VCaP (cell line): ENCODE measurements at regions not wholly inside any gene's neighbourhood (a gene's known extent, or its start where the extent isn't known, plus 50 kb on each side); places are given as distances from the start of the nearest gene placed in this dataset.

Experiments used
- H3K27ac ChIP-seq: fragments of 450-650 bp; 2 replicates; pipeline ENCODE4 v1.5.1; 2017
- TF ChIP-seq, protein P1 (sequence below): fragments of 450-650 bp; conservative IDR thresholded peaks from 2 replicates; pipeline ENCODE4 v1.5.1; 2017; ENCODE audit warnings: mild to moderate bottlenecking, moderate library complexity

DNA sequence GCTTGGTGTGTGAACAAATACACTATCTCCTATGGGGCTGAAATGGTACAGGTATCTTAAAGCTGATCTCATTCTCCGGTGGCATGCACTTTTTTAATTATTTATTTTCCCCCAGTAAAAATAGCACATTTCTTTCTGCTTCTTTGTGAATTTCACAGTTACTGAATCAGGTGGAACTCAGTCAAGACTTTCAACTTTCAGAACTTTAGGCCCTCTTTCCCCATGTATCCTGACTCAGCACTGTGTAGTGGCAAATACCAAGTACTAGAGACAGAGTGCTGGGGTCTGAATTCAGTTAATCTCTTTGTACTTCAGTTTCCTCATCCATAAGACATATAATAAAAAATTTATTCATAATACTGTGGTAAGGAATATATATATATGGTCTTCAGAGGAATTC lies 223.9 kb downstream of the CSNK2A3 start:
- H3K27ac ChIP-seq: no peak overlapping the region
- TF ChIP-seq, protein P1, sequence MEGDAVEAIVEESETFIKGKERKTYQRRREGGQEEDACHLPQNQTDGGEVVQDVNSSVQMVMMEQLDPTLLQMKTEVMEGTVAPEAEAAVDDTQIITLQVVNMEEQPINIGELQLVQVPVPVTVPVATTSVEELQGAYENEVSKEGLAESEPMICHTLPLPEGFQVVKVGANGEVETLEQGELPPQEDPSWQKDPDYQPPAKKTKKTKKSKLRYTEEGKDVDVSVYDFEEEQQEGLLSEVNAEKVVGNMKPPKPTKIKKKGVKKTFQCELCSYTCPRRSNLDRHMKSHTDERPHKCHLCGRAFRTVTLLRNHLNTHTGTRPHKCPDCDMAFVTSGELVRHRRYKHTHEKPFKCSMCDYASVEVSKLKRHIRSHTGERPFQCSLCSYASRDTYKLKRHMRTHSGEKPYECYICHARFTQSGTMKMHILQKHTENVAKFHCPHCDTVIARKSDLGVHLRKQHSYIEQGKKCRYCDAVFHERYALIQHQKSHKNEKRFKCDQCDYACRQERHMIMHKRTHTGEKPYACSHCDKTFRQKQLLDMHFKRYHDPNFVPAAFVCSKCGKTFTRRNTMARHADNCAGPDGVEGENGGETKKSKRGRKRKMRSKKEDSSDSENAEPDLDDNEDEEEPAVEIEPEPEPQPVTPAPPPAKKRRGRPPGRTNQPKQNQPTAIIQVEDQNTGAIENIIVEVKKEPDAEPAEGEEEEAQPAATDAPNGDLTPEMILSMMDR: no peak

DNA sequence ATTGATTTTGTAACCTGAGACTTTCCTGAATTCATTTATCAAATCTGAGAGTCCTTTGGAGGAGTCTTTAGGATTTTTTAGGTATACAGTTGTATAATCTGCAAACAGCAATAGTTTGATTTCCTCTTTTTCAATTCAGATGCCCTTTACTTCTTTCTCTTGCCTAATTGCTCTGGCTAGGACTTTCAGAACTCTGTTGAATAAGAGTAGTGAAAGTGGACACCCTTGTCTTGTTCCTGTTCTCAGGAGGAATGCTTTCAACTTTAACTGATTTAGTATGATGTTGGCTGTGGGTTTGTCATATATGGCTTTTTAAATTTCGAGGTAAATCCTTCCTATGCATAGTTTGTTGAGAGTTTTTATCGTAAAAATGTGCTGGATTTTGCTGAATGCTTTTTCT lies 227.4 kb downstream of the CSNK2A3 start:
- no peak overlapping the region for H3K27ac ChIP-seq
- TF ChIP-seq, protein P1: no peak

DNA sequence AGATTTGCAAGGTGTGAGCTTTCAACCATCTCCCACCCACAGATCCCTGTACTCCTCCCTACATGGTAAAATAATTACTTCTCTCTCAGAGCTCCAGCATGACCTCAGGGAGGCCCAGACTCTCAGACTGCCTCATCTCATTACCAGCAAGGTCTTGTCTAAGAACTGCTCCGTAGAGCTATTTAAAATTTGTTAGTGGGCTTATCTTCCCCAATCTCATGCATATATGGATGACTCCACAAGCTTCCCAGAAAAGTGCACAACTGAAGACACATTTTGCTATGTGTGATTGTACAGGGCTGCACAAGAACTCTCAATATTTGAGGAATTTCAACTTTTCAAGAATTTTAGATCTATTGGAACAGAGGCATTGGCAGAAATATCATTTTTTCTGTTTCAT lies 230.3 kb downstream of the CSNK2A3 start:
- TF ChIP-seq, protein P1: no peak
- no peak overlapping the region for H3K27ac ChIP-seq

DNA sequence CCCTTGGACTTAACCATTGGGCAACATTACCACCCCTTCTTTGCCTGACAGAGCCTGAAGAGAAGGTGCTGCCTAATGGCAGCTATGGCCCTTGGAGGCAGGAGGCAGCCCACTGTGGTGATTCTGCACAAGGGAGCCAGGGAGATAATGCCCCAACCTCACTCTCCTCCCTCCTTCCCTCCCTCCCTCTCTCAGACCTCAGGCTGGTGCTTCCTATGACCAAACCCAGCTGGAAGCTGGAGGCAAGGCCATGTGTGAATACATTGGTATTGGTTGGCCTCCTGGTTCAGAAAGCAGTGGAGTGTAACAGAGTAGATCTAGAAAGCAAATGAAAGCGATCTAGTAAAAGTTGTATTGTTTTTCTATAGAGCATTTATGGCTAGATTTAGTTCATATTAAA lies 233.1 kb downstream of the CSNK2A3 start:
- TF ChIP-seq, protein P1: no peak
- no peak overlapping the region for H3K27ac ChIP-seq

DNA sequence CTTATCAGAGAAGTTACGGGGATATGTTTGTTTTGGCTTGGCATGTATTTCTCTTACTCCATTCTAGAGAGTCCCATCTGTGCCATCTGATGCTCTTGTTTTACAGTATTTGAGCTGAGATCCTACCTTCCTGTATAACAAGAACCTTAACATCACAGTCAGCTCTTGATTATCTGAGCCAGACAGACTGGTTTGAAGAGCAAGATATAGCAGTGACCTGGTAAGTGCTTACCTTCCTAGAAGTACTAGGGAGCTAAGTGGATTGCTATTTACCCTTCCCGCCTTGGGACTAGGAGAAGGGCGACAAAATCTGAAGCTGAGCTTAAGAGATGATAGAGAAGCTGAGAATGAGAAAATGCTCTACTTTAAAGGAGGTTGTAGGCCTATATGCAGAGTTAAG lies 235.3 kb downstream of the CSNK2A3 start:
- peak overlapping the region; percentile 35; the same call in 1 of the 2 replicates for H3K27ac ChIP-seq
- TF ChIP-seq, protein P1: no peak

DNA sequence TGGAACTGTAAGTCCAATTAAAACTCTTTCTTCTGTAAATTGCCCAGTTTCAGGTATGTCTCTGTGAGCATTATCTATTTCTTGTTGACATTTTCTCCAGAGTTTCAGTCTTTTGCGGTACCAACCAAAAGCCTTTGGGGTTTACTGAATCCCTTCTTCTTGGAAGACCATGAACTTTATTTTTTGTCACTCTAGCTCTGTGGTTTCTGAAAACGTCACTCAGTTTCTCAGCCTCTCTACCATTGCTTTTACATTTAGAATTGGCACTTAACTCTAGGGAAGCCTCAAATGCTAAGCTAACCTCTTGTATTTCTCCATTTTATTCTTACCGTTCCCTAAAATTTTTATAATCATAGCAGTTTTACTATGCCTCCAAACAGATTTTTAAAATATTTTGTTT lies 237.6 kb downstream of the CSNK2A3 start:
- H3K27ac ChIP-seq: no peak overlapping the region
- TF ChIP-seq, protein P1: no peak

DNA sequence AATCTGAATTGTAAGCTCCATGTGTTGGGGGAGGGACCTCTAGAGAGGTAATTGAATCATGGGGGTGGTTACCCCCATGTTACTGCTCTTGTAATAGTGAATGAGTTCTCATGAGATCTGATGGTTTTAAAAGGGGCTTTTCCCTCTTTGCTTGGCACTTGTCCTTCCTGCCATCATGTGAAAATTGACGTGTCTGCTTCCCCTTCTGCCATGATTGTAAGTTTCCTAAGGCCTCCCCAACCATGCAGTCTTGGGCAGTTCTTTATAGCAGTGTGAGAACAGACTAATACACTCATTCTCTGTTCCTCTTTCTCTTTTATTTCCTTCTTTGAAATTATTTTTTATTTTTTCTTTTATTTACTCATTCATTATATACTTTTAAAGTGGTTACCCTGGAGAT lies 239.4 kb downstream of the CSNK2A3 start:
- TF ChIP-seq, protein P1: no peak
- no peak overlapping the region for H3K27ac ChIP-seq

DNA sequence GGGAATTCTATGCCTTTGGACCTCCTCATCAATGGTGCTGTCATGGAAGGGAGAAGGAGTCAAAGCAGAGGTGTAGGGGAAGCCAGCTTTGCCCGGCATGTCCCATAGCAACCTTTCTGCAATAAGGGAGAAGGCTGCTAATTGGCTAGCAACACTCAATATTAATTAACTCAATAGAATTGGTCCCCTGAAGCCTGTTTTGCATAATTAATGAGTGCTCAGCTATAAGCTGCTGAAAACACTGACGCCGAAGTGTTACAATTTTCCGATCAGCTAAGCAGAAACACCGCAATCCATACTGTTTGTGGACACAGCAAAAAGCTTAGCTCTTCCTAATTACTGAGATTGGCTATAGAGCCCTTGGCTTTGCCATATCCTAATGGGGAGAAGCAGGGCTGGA lies 245.0 kb downstream of the CSNK2A3 start:
- no peak overlapping the region for H3K27ac ChIP-seq
- TF ChIP-seq, protein P1: no peak
